Limb (tissue), 2 donors: ENCODE measurements at regions not wholly inside any gene's neighbourhood (a gene's known extent, or its start where the extent isn't known, plus 50 kb on each side); places are given as distances from the start of the nearest gene placed in this dataset.
"Not testable (repeated sequence)": the region's sequence is repeated elsewhere in the genome, so short reads cannot be mapped to it uniquely, and the experiment has no call there.

Experiments used
- DNase-seq, 2 donors: peaks; one replicate each; pipeline ENCODE4 v3.0.0-alpha.2; 2016; ENCODE audit errors: extremely low spot score in 2 of 2

GRCh38 chr16:65746941-65747340, 619.5 kb upstream of the CDH5 start:
- no peak for DNase-seq

GRCh38 chr16:65745201-65745708, 621.2 kb upstream of the CDH5 start:
- DNase-seq, result no peak

GRCh38 chr16:65744401-65744800, 622.1 kb upstream of the CDH5 start:
- DNase-seq, result no peak

GRCh38 chr16:65743558-65743957, 621.7 kb upstream of the CDH11 start:
- DNase-seq, result no peak

- DNase-seq, result no peak
Observed at GRCh38 chr16:65740711-65741110, 618.8 kb upstream of the CDH11 start.

DNA sequence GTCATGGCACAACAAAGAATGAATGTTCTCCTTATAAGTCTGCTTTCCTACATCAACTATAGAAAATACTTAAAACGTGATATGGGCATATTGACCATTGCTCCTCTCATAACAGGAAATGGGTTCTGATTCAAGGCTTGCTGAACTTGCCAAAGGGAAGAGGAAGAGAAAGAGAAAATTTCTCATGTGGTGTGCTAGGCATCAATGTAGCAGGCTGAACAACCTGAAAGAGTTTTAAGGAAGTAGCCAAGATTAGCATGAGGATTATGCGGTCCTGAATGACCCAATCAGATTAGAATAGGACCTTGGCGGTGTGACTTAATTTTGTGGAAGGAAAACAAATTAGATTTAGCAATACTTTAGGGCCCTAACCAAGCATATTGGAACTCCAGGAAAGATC, 617.7 kb upstream of the CDH11 start:
- no peak for DNase-seq

DNA sequence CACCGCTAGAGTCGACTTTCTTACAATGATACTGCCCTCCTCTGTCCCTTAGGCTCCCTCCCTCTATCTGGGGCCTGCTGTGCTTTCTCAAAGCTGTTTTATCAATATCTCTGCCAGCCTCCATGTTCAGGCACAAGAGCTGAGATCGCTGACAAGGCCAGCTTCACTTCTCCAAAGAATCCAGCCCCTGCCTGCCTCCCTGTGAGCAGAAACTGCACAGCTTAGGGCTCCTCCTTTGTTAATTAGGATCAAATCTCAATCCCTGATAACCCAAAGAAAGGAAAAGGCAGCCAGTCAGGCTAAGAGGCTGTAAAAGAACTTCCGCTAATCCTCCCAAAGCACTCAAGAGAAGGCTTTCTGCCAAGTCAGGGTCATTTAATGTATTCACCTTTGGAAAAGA, 616.0 kb upstream of the CDH11 start:
- no peak for DNase-seq

DNA sequence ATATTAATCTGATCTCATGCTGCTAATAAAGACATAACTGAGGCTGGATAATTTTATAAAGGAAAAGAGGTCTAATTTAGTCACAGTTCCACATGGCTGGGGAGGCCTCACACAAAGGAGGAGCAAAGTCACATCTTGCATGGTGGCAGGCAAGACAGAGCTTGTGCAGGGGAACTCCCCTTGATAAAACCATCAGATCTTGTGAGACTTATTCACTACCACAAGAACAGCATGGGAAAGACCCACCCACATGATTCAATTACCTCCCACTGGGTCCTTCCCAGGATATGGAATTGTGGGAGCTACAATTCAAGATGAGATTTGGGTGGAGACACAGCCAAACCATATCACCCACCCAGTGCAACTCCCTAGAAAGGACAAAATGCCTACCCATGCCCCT, 613.8 kb upstream of the CDH11 start:
- not testable (repeated sequence) for DNase-seq

- DNase-seq, result no peak
Observed at GRCh38 chr16:65733721-65734120, 611.9 kb upstream of the CDH11 start.

DNA sequence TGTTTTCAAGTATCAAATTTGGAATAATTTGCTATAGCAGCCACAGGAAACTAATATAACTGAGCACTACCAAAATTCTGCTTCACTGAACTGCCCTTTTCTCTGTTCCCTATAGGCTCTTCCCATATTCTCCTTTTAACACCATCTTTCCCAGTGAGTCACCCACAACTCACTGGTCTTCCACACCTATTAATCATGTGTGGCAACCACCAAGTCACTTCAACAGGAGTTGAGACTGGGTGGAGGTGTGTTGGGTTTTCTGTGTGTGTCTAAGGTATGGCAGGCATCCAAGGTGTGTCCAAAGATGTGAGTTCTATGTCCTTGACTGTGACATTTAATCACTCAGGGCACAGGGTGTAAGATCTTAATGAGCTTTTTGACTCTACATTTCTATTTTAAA, 610.0 kb upstream of the CDH11 start:
- DNase-seq, result no peak

GRCh38 chr16:65728652-65729051, 606.8 kb upstream of the CDH11 start:
- DNase-seq, result no peak

- peak; percentile 31 to 45 for DNase-seq
Observed at GRCh38 chr16:65728167-65728566, 606.3 kb upstream of the CDH11 start.

- DNase-seq, result no peak
Observed at GRCh38 chr16:65727534-65728137, 605.8 kb upstream of the CDH11 start.

- DNase-seq, result no peak
Observed at GRCh38 chr16:65725156-65725845, 603.4 kb upstream of the CDH11 start.

GRCh38 chr16:65722429-65722828, 600.6 kb upstream of the CDH11 start:
- no peak for DNase-seq

DNA sequence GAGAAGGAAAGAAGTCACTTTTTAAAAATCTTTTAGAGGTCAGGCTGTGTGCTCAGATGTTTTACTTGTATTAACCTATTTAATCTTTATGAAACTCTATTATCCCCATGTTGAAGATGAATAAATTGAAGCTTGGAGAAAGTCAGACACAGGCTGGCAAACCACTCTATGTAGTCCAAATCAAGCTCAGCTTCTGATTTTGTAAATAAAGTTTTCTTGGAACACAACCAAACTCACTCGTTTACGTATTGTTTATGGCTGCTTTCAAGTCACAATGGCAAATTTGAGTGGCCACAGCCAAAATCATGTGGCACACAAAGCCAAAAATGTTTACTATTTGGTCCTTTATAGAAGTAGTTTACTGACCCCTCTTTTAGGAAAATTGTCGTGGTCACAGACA, 596.0 kb upstream of the CDH11 start:
- DNase-seq, result no peak

DNA sequence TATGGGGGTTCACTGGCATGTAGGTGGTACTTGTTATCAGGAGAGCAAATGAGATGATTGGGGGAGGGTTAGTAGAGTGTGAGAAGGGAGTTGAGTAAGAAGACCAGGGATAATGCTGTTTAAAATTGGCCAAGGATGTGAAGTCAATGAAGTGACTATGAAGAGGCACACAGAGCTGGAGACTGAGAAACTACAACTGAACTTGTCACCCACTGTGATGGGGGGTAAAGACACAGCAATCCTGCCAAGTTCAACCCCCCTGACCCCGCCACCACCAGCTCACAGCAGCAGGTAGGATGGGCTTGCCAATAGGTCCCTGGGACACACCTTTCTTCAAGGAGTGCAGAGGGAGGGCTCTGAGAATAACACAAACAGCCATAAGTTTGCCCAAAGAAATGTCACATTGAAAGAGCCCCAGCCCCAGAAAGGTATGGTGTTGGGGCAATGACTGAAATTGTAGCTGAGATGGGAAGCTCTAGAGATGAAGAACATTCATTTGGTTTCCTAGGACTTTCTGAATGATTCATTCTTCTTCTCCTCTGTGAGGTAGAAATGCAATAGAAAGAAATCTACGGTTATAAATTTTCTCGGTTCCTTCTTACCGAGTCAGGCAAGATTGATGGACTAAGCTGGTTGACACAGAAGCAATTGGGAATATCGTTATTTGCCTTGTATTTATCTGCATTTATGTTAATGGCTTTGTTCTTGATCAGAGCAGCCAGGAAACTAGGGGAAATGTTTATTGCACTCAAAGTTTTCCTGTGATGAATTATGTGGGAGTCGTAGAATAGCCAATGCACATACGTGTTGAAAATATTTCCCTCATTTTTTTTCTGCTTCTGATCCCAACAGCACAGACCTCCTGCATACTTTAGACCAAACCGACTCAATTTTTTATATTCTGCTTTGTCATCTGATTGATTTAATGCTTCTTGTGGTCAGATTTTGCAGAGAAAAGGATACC, 595.2 kb upstream of the CDH11 start:
- DNase-seq, result no peak

DNA sequence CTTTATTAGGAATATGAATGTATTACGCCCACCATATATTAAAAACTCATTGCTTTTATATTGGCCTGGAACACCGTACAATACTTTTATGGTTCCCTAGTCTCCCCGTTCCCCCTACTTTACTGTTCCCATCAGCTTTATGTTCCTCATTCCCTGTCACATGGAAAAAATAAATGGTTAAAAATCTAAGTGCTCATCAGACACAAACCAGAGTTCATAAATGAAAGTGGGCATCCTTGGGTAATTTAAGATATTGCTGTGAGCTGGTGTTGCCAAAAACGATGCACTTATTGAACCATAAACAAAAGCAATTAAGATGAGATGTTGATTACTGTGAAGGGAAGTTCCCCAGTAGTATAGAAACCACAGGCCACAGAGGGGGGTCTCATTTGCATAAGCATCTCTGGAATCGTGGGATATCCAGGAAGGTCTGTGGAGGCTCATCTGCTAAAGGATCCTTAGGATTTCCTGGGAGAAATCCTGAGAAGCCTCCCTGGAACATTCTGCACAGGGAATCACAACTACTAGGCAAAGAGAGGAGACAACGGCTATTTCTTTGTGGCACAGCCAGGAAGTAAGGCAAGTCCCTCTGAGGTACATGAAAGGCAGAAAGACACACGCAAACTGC, 591.4 kb upstream of the CDH11 start:
- no peak for DNase-seq

GRCh38 chr16:65710107-65710506, 588.2 kb upstream of the CDH11 start:
- DNase-seq, result no peak

DNA sequence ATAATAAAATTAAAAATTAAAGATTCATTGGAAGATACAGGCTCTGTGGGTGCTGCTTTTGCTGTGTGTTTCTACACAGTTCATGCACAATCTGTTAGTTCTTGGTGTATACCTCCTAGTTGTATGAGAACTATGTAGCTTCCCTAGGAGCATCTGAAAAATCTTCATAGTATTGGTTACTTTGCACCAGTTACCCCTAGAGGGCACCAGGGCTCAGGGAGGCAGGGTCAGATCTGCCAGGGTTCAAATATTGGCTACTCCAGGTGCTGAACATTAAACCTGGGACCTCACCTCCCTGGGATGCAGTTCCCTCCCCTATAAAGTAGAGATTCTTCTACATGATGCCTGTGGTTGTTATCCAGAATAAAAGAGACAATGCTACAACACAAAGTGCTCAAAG, 583.0 kb upstream of the CDH11 start:
- DNase-seq, result no peak

GRCh38 chr16:65702707-65703402, 581.0 kb upstream of the CDH11 start:
- DNase-seq, result no peak
